ENCODE measurements at regions not wholly inside any gene's neighbourhood (a gene's known extent, or its start where the extent isn't known, plus 50 kb on each side); places are given as distances from the start of the nearest gene placed in this dataset.
"Not testable (repeated sequence)": the region's sequence is repeated elsewhere in the genome, so short reads cannot be mapped to it uniquely, and the experiment has no call there.

GRCh38 chr14:105896206-105896605, 369.8 kb downstream of the TMEM121 start:
- Mint-ChIP-seq H3K27ac (peak overlapping the region in 2 of 10 donors; percentile 40 to 56), H3K4me1 (peaks cover 5 to 22% (median 17%) of the 10 kb centered on the region in 4 donors), H3K27me3 (peaks cover 0 to 24% (median 14%) of the 10 kb centered on the region in 5 donors)
- H3K9me3 Mint-ChIP-seq, H3K4me3 Mint-ChIP-seq, POLR2A ChIA-PET, H3K36me3 Mint-ChIP-seq, ATAC-seq: not testable (repeated sequence)
- peak in 2 of 10 donors; percentile 2 to 56 for DNase-seq

GRCh38 chr14:105896961-105897724, 370.8 kb downstream of the TMEM121 start:
- ATAC-seq, H3K9me3 Mint-ChIP-seq, POLR2A ChIA-PET, H3K36me3 Mint-ChIP-seq: not testable (repeated sequence)
- H3K27me3 Mint-ChIP-seq = peaks cover 0 to 27% (median 16%) of the 10 kb centered on the region in 5 donors
- H3K4me3 Mint-ChIP-seq = peak overlapping the region in 3 of 10 donors; percentile 7 to 15 (median 15)
- peak in 1 of 10 donors; percentile 24 for DNase-seq
- peaks cover 5 to 22% (median 17%) of the 10 kb centered on the region in 4 donors for H3K4me1 Mint-ChIP-seq
- peak overlapping the region in 4 of 10 donors; percentile 0 to 64 (median 41) for H3K27ac Mint-ChIP-seq

GRCh38 chr14:105897725-105898113, 371.3 kb downstream of the TMEM121 start:
- peaks cover 0 to 27% (median 16%) of the 10 kb centered on the region in 5 donors for H3K27me3 Mint-ChIP-seq

GRCh38 chr14:105898482-105899010, 372.2 kb downstream of the TMEM121 start:
- H3K36me3 Mint-ChIP-seq = no peaks in the 10 kb centered on the region
- no peak for ATAC-seq
- peak overlapping the region in 1 of 10 donors; percentile 51 for H3K4me3 Mint-ChIP-seq
- H3K27me3 Mint-ChIP-seq = peaks cover 0 to 35% (median 16%) of the 10 kb centered on the region in 5 donors
- peak overlapping the region in 3 of 10 donors; percentile 15 to 38 (median 35) for H3K27ac Mint-ChIP-seq
- no peaks in the 10 kb centered on the region for H3K9me3 Mint-ChIP-seq
- POLR2A ChIA-PET = no interaction called here
- peaks cover 5 to 22% (median 17%) of the 10 kb centered on the region in 4 donors for H3K4me1 Mint-ChIP-seq
- peak in 1 of 10 donors; percentile 50 for DNase-seq

More at GRCh38 chr14:105897725-105898113, 371.3 kb downstream of the TMEM121 start:
- POLR2A ChIA-PET = no interaction called here
- peak in 1 of 10 donors; percentile 41 for DNase-seq
- Mint-ChIP-seq H3K4me1 (peaks cover 5 to 22% (median 17%) of the 10 kb centered on the region in 4 donors), H3K9me3 (no peaks in the 10 kb centered on the region), H3K36me3 (no peaks in the 10 kb centered on the region), H3K27ac (peak overlapping the region in 1 of 10 donors; percentile 14), H3K4me3 (no peak overlapping the region)
- ATAC-seq = no peak

GRCh38 chr14:105899071-105899641, 372.8 kb downstream of the TMEM121 start:
- Mint-ChIP-seq H3K4me1 (peaks cover 5 to 22% (median 17%) of the 10 kb centered on the region in 4 donors), H3K27ac (peak overlapping the region in 3 of 10 donors; percentile 35 to 43 (median 38)), H3K27me3 (peaks cover 0 to 36% (median 16%) of the 10 kb centered on the region in 5 donors), H3K9me3 (no peaks in the 10 kb centered on the region), H3K36me3 (no peaks in the 10 kb centered on the region), H3K4me3 (peak overlapping the region in 3 of 10 donors; percentile 11 to 51 (median 36))
- no peak for ATAC-seq
- DNase-seq = peak in 1 of 10 donors; percentile 61
- POLR2A ChIA-PET = no interaction called here

GRCh38 chr14:105899657-105900397, 373.4 kb downstream of the TMEM121 start:
- Mint-ChIP-seq H3K4me3 (no peak overlapping the region), H3K36me3 (no peaks in the 10 kb centered on the region), H3K27me3 (peaks cover 0 to 39% (median 16%) of the 10 kb centered on the region in 5 donors), H3K4me1 (peaks cover 5 to 22% (median 17%) of the 10 kb centered on the region in 4 donors), H3K9me3 (no peaks in the 10 kb centered on the region), H3K27ac (no peak overlapping the region)
- ATAC-seq (no peak), DNase-seq (no peak)
- POLR2A ChIA-PET = no interaction called here

GRCh38 chr14:105900398-105901160, 374.2 kb downstream of the TMEM121 start:
- DNase-seq (no peak), ATAC-seq (no peak)
- POLR2A ChIA-PET = no interaction called here
- Mint-ChIP-seq H3K27me3 (peaks cover 0 to 35% (median 16%) of the 10 kb centered on the region in 5 donors), H3K9me3 (no peaks in the 10 kb centered on the region), H3K27ac (peak overlapping the region in 1 of 10 donors; percentile 11), H3K4me1 (peaks cover 5 to 22% (median 16%) of the 10 kb centered on the region in 4 donors), H3K4me3 (peak overlapping the region in 2 of 10 donors; percentile 7 to 15), H3K36me3 (no peaks in the 10 kb centered on the region)

GRCh38 chr14:105901226-105901625, 374.8 kb downstream of the TMEM121 start:
- DNase-seq (no peak), ATAC-seq (no peak)
- Mint-ChIP-seq H3K4me3 (peak overlapping the region in 1 of 10 donors; percentile 7), H3K9me3 (no peaks in the 10 kb centered on the region), H3K27me3 (peaks cover 0 to 35% (median 16%) of the 10 kb centered on the region in 5 donors), H3K4me1 (peaks cover 5 to 22% (median 17%) of the 10 kb centered on the region in 4 donors), H3K36me3 (no peaks in the 10 kb centered on the region), H3K27ac (no peak overlapping the region)
- POLR2A ChIA-PET = no interaction called here

GRCh38 chr14:105902131-105902898, 375.9 kb downstream of the TMEM121 start:
- H3K27me3 Mint-ChIP-seq = peaks cover 0 to 35% (median 16%) of the 10 kb centered on the region in 5 donors
- H3K4me1 Mint-ChIP-seq = peaks cover 3 to 12% (median 6%) of the 10 kb centered on the region in 4 donors
- DNase-seq = no peak
- no peak overlapping the region for H3K27ac Mint-ChIP-seq
- no peak overlapping the region for H3K4me3 Mint-ChIP-seq
- ATAC-seq = no peak
- peaks cover 0 to 7% (median 0%) of the 10 kb centered on the region in 9 donors for H3K9me3 Mint-ChIP-seq
- POLR2A ChIA-PET = no interaction called here
- H3K36me3 Mint-ChIP-seq = peaks cover 0 to 7% (median 0%) of the 10 kb centered on the region in 3 donors

- Mint-ChIP-seq H3K4me1 (peaks cover 2 to 14% (median 6%) of the 10 kb centered on the region in 4 donors), H3K27me3 (peaks cover 0 to 37% (median 21%) of the 10 kb centered on the region in 5 donors), H3K27ac (peak overlapping the region in 1 of 10 donors; percentile 48)
- H3K9me3 Mint-ChIP-seq, ATAC-seq, DNase-seq, H3K4me3 Mint-ChIP-seq, H3K36me3 Mint-ChIP-seq, POLR2A ChIA-PET: not testable (repeated sequence)
Measured at GRCh38 chr14:105902899-105903165, 376.4 kb downstream of the TMEM121 start.

GRCh38 chr14:105903971-105904370, 377.6 kb downstream of the TMEM121 start:
- POLR2A ChIA-PET = no interaction called here
- DNase-seq (no peak), ATAC-seq (no peak)
- peaks cover 0 to 39% (median 26%) of the 10 kb centered on the region in 5 donors for H3K27me3 Mint-ChIP-seq
- H3K4me3 Mint-ChIP-seq = no peak overlapping the region
- H3K4me1 Mint-ChIP-seq = peaks cover 1 to 19% (median 12%) of the 10 kb centered on the region in 4 donors
- peaks cover 0 to 7% (median 0%) of the 10 kb centered on the region in 9 donors for H3K9me3 Mint-ChIP-seq
- peaks cover 0 to 7% (median 0%) of the 10 kb centered on the region in 3 donors for H3K36me3 Mint-ChIP-seq
- H3K27ac Mint-ChIP-seq = peak overlapping the region in 1 of 10 donors; percentile 50
